NCI-H2029 treated with DMSO at 0.1 percent for 48 hours (cell line): ENCODE measurements at regions not wholly inside any gene's neighbourhood (a gene's known extent, or its start where the extent isn't known, plus 50 kb on each side); places are given as distances from the start of the nearest gene placed in this dataset.
"Not testable (repeated sequence)": the region's sequence is repeated elsewhere in the genome, so short reads cannot be mapped to it uniquely, and the experiment has no call there.

Experiments used
- DNase-seq: peaks from one replicate; lab custom pipeline; 2025; lab: John Stamatoyannopoulos, UW

- no peak for DNase-seq
These were observed 266.2 kb upstream of the CYLC2 start for GRCh38 chr9:102728946-102729345.

GRCh38 chr9:102714184-102714583 lies 280.9 kb upstream of the CYLC2 start:
- DNase-seq = no peak

- not testable (repeated sequence) for DNase-seq
These were observed 282.2 kb upstream of the CYLC2 start for GRCh38 chr9:102712910-102713309.

GRCh38 chr9:102700936-102701335 lies 294.2 kb upstream of the CYLC2 start:
- DNase-seq = no peak

GRCh38 chr9:102669220-102669619 lies 325.9 kb upstream of the CYLC2 start:
- DNase-seq = no peak

GRCh38 chr9:102652471-102652870 lies 342.7 kb upstream of the CYLC2 start:
- no peak for DNase-seq

- DNase-seq = no peak
These were observed 344.2 kb upstream of the CYLC2 start for GRCh38 chr9:102650896-102651295.

- no peak for DNase-seq
These were observed 352.5 kb upstream of the CYLC2 start for GRCh38 chr9:102642651-102643050.

GRCh38 chr9:102631559-102631958 lies 363.6 kb upstream of the CYLC2 start:
- DNase-seq = no peak

- DNase-seq = no peak
These were observed 385.7 kb upstream of the CYLC2 start for GRCh38 chr9:102609461-102609860.

GRCh38 chr9:102603198-102604195 lies 391.6 kb upstream of the CYLC2 start:
- not testable (repeated sequence) for DNase-seq

GRCh38 chr9:102594241-102594640 lies 400.9 kb upstream of the CYLC2 start:
- no peak for DNase-seq

- DNase-seq = no peak
These were observed 407.9 kb upstream of the CYLC2 start for GRCh38 chr9:102587281-102587680.

GRCh38 chr9:102569436-102569835 lies 425.7 kb upstream of the CYLC2 start:
- no peak for DNase-seq

- no peak for DNase-seq
These were observed 443.8 kb upstream of the CYLC2 start for GRCh38 chr9:102551346-102551745.

- no peak for DNase-seq
These were observed 444.2 kb upstream of the CYLC2 start for GRCh38 chr9:102550886-102551285.

- DNase-seq = no peak
These were observed 444.9 kb upstream of the CYLC2 start for GRCh38 chr9:102550266-102550665.

- DNase-seq = no peak
These were observed 461.1 kb upstream of the CYLC2 start for GRCh38 chr9:102534031-102534430.

GRCh38 chr9:102521097-102521755 lies 473.9 kb upstream of the CYLC2 start:
- no peak for DNase-seq

- no peak for DNase-seq
These were observed 475.7 kb upstream of the CYLC2 start for GRCh38 chr9:102519423-102519822.

GRCh38 chr9:102518324-102518723 lies 476.8 kb upstream of the CYLC2 start:
- peak; percentile 70 for DNase-seq

GRCh38 chr9:102514541-102514940 lies 480.6 kb upstream of the CYLC2 start:
- DNase-seq = peak; percentile 79

GRCh38 chr9:102507044-102507687 lies 488.0 kb upstream of the CYLC2 start:
- no peak for DNase-seq
